ENCODE measurements at regions not wholly inside any gene's neighbourhood (a gene's known extent, or its start where the extent isn't known, plus 50 kb on each side); places are given as distances from the start of the nearest gene placed in this dataset.

GRCh38 chrX:23228454-23228853 is 106.2 kb upstream of the PTCHD1 start:
- DNase-seq: peak in 1 of 3 donors; percentile 22

- peak in 1 of 3 donors; percentile 21 for DNase-seq
These were observed 105.7 kb upstream of the PTCHD1 start for GRCh38 chrX:23228950-23229448.

- DNase-seq: no peak
These were observed 99.6 kb upstream of the PTCHD1 start for GRCh38 chrX:23235051-23235450.

- no peak for DNase-seq
These were observed 88.6 kb upstream of the PTCHD1 start for GRCh38 chrX:23246001-23246400.

GRCh38 chrX:23248187-23248586 is 86.5 kb upstream of the PTCHD1 start:
- DNase-seq: no peak

- DNase-seq: no peak
These were observed 83.6 kb upstream of the PTCHD1 start for GRCh38 chrX:23251043-23251442.

GRCh38 chrX:23263892-23264291 is 70.8 kb upstream of the PTCHD1 start:
- DNase-seq: no peak

GRCh38 chrX:23269923-23270322 is 64.7 kb upstream of the PTCHD1 start:
- DNase-seq: no peak

GRCh38 chrX:23271026-23271425 is 63.6 kb upstream of the PTCHD1 start:
- no peak for DNase-seq

- no peak for DNase-seq
These were observed 58.2 kb upstream of the PTCHD1 start for GRCh38 chrX:23276475-23276874.

Measured in muscle of back (tissue), 3 donors.